Glutamatergic neuron (in vitro differentiated cells): ENCODE measurements at regions not wholly inside any gene's neighbourhood (a gene's known extent, or its start where the extent isn't known, plus 50 kb on each side); places are given as distances from the start of the nearest gene placed in this dataset.

ENCODE experiments used
- DNase-seq: peaks from one replicate; pipeline ENCODE4 v3.0.0; 2022
- H3K27ac Mint-ChIP-seq: one replicate; pipeline ENCODE4 v1.8.0; 2020; ENCODE audit warnings: mild to moderate bottlenecking, mixed read lengths, inconsistent platforms; ENCODE audit not compliant: unreplicated experiment
- H3K27me3 Mint-ChIP-seq: one replicate; pipeline ENCODE4 v1.8.0; 2020; ENCODE audit warnings: mild to moderate bottlenecking, moderate library complexity, mixed read lengths, inconsistent platforms; ENCODE audit not compliant: unreplicated experiment
- H3K36me3 Mint-ChIP-seq: one replicate; pipeline ENCODE4 v1.8.0; 2020; ENCODE audit warnings: mild to moderate bottlenecking, mixed read lengths, inconsistent platforms; ENCODE audit not compliant: unreplicated experiment
- H3K4me1 Mint-ChIP-seq: one replicate; pipeline ENCODE4 v1.8.0; 2020; ENCODE audit warnings: mild to moderate bottlenecking, low read depth, mixed read lengths, inconsistent platforms; ENCODE audit not compliant: unreplicated experiment
- H3K4me3 Mint-ChIP-seq: one replicate; pipeline ENCODE4 v1.8.0; 2020; ENCODE audit warnings: mild to moderate bottlenecking, mixed read lengths, inconsistent platforms; ENCODE audit not compliant: unreplicated experiment
- H3K9me3 Mint-ChIP-seq: one replicate; pipeline ENCODE4 v1.8.0; 2020; ENCODE audit warnings: mild to moderate bottlenecking, moderate library complexity, mixed read lengths, inconsistent platforms; ENCODE audit not compliant: unreplicated experiment
- TF ChIP-seq, protein P1 (sequence below): fragments of 200-600 bp; sonication (generic); IDR thresholded peaks from one replicate; pipeline ENCODE4 v1.5.0; 2021; ENCODE audit not compliant: partially characterized antibody, unreplicated experiment

GRCh38 chr2:82301506-82301905, 1997.0 kb upstream of the LRRTM1 start:
- Mint-ChIP-seq H3K9me3 (no peaks in the 10 kb centered on the region), H3K4me3 (no peak overlapping the region), H3K36me3 (no peaks in the 10 kb centered on the region), H3K27me3 (peaks cover 2% of the 10 kb centered on the region), H3K4me1 (no peaks in the 10 kb centered on the region), H3K27ac (no peak overlapping the region)
- no peak for DNase-seq
- TF ChIP-seq, protein P1, sequence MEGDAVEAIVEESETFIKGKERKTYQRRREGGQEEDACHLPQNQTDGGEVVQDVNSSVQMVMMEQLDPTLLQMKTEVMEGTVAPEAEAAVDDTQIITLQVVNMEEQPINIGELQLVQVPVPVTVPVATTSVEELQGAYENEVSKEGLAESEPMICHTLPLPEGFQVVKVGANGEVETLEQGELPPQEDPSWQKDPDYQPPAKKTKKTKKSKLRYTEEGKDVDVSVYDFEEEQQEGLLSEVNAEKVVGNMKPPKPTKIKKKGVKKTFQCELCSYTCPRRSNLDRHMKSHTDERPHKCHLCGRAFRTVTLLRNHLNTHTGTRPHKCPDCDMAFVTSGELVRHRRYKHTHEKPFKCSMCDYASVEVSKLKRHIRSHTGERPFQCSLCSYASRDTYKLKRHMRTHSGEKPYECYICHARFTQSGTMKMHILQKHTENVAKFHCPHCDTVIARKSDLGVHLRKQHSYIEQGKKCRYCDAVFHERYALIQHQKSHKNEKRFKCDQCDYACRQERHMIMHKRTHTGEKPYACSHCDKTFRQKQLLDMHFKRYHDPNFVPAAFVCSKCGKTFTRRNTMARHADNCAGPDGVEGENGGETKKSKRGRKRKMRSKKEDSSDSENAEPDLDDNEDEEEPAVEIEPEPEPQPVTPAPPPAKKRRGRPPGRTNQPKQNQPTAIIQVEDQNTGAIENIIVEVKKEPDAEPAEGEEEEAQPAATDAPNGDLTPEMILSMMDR = no peak

DNA sequence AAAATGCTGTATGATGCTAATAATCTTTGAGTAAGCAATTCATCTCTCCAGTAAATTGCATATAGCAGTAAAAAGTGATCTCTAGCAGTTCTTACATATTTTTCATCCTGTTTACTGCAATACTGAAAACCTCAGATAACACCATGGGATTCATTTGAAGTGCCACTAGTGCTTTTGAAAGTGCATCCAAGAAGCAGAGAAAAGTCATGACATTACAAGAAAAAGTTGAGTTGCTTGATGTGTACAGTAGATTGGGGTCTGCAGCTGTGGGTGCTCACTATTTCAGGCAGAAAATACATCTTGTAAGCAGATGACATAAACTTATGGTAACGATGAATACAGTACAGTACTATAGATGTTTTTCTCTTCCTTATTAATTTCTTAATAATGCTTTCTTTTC, 1984.9 kb upstream of the LRRTM1 start:
- Mint-ChIP-seq H3K27me3 (no peaks in the 10 kb centered on the region), H3K4me3 (no peak overlapping the region), H3K4me1 (no peaks in the 10 kb centered on the region), H3K27ac (no peak overlapping the region), H3K36me3 (no peaks in the 10 kb centered on the region), H3K9me3 (no peaks in the 10 kb centered on the region)
- DNase-seq = no peak
- TF ChIP-seq, protein P1 = no peak

DNA sequence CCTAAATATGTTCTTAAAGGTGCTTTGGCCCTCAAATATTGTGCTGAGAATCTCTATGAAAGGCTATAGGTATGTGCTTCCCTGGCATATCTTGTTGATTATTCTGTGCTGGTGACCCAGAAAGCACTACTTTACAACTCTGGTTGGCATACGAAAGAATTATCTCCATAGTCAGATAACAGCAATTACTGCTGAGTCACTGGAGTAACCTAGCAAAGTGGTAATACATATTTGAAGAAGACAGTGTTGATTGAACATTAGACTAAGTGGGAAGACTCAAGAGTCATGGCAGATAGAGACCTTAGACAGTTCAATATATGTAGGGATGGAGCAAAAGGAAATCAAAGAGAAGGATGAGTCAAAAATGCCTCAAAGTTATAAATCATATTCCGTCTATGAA, 1978.5 kb upstream of the LRRTM1 start:
- no peak for DNase-seq
- Mint-ChIP-seq H3K36me3 (no peaks in the 10 kb centered on the region), H3K4me1 (peaks cover 5% of the 10 kb centered on the region), H3K27me3 (no peaks in the 10 kb centered on the region), H3K9me3 (no peaks in the 10 kb centered on the region), H3K27ac (no peak overlapping the region), H3K4me3 (no peak overlapping the region)
- TF ChIP-seq, protein P1 = no peak

- no peaks in the 10 kb centered on the region for H3K9me3 Mint-ChIP-seq
- no peak overlapping the region for H3K4me3 Mint-ChIP-seq
- H3K36me3 Mint-ChIP-seq = no peaks in the 10 kb centered on the region
- TF ChIP-seq, protein P1 = no peak
- no peaks in the 10 kb centered on the region for H3K27me3 Mint-ChIP-seq
- H3K27ac Mint-ChIP-seq = no peak overlapping the region
- peaks cover 5% of the 10 kb centered on the region for H3K4me1 Mint-ChIP-seq
- DNase-seq = peak; percentile 36
These were observed 1977.7 kb upstream of the LRRTM1 start for GRCh38 chr2:82282111-82282882.

- no peak overlapping the region for H3K4me3 Mint-ChIP-seq
- TF ChIP-seq, protein P1 = no peak
- no peaks in the 10 kb centered on the region for H3K27me3 Mint-ChIP-seq
- H3K9me3 Mint-ChIP-seq = no peaks in the 10 kb centered on the region
- DNase-seq = no peak
- H3K4me1 Mint-ChIP-seq = peaks cover 5% of the 10 kb centered on the region
- H3K27ac Mint-ChIP-seq = peak overlapping the region; percentile 77
- H3K36me3 Mint-ChIP-seq = no peaks in the 10 kb centered on the region
These were observed 1974.8 kb upstream of the LRRTM1 start for GRCh38 chr2:82279367-82279766.
